ENCODE measurements at regions not wholly inside any gene's neighbourhood (a gene's known extent, or its start where the extent isn't known, plus 50 kb on each side); places are given as distances from the start of the nearest gene placed in this dataset.
"Not testable (repeated sequence)": the region's sequence is repeated elsewhere in the genome, so short reads cannot be mapped to it uniquely, and the experiment has no call there.

GRCh38 chr21:28877318-28877884, 115.3 kb downstream of the LTN1 start:
- no peak for DNase-seq

GRCh38 chr21:28875078-28875477, 117.6 kb downstream of the LTN1 start:
- no peak for DNase-seq

- no peak for DNase-seq
These were observed 120.5 kb downstream of the LTN1 start for GRCh38 chr21:28872218-28872617.

- DNase-seq: no peak
These were observed 121.2 kb downstream of the LTN1 start for GRCh38 chr21:28871388-28872010.

DNA sequence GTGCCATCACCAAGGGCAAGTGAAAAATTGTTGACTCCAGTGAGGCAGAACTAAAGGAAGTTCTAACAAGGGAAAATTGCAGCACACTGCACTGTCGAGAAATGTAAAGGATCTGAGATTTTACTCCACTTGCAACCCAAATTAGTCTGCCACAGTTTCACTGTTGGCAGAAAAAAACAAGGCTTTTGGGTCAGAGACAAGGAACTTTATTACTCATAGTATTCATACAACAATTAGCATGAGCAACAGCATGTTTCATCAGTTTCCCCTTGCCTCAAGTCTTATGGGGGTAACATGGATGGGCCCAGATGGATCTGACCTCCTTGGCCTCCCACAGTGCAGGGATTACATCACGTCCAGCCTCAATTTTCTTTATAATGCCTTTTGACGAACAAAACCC, 125.3 kb downstream of the LTN1 start:
- no peak for DNase-seq

DNA sequence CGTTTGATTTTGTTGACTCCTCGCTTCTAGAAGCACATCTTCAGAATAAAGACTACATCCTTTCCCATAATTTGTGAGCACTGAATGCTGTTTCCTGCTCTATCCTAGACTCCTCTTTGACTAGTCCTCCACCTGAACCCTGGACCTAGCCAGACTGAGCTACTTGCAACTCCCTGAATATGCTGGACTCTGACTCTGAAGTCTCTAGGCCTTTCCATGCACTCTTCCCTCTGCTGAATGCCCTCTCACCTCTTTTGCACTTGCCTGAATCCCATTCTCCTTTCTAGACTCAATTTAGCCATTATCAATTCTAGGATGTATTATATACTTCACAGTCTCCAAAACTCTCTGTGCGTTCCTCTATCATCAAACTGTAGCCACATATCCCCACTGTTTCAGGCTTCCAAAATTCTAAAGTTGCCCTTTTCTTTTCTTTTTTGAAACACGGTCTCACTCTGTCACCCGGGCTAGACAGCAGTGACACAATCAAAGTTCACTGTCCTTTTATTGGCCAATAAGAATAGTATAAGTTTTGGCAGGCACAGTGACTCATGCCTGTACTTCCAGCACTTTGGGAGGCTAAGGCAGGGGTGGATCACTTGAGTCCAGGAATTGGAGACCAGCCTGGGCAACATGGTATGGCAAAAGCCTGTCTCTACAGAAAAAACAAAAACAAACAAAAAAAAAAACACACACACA, 127.0 kb downstream of the LTN1 start:
- no peak for DNase-seq

DNA sequence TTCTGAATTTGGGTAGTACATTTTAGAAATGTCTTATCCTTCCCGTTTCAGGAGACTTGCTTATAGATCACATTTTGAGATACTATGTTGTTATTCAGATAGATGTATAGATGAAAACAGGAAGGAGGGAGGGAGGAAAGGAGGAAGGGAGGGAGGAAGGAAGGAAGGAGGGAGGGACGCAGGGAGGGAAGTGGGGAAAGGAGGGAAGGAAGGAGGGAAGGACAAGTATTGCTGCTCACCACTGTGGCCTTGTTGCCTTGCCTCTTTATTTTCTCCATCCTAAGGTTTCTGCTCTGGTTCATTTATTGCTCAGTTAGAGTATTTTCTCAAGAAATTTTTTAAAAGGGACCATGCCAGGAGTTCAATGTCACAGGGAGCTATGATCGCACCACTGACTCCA, 134.3 kb downstream of the LTN1 start:
- DNase-seq: no peak

- no peak for DNase-seq
These were observed 134.9 kb downstream of the LTN1 start for GRCh38 chr21:28857752-28858151.

DNA sequence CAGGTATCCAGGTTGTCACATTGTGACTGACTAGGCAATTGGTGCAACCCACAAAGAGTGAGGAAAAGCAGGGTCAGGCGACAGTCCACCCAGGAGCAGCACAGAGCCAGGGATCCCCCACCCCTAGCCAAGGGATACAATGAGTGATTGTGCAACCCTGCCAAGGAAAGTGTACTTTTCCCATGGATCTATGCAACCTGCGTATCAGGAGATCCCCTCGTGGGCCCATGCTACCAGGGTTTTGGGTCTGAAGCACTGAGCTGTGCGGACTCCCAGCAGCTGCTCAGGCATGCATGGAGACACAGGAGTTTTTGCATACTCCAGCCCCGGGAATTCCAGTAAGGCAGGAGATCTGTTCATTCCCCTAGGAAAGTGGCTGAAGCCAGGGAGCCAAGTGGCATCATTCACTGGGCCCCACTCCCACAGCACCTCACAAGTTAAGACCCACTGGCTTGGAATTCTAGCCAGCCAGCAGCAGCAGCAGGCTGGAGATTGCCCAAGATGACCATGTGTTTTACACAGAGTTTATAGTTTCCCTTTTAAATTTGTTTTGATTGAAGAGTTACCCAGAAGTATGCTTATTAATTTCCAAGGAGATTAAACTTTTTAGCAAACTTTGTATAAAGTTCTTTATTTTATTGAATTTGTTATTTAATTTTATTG, 136.0 kb downstream of the LTN1 start:
- DNase-seq: no peak

GRCh38 chr21:28852706-28853105, 140.0 kb downstream of the LTN1 start:
- no peak for DNase-seq

- DNase-seq: no peak
These were observed 141.0 kb downstream of the LTN1 start for GRCh38 chr21:28851645-28852044.

GRCh38 chr21:28839237-28839636, 153.4 kb downstream of the LTN1 start:
- DNase-seq: not testable (repeated sequence)

DNA sequence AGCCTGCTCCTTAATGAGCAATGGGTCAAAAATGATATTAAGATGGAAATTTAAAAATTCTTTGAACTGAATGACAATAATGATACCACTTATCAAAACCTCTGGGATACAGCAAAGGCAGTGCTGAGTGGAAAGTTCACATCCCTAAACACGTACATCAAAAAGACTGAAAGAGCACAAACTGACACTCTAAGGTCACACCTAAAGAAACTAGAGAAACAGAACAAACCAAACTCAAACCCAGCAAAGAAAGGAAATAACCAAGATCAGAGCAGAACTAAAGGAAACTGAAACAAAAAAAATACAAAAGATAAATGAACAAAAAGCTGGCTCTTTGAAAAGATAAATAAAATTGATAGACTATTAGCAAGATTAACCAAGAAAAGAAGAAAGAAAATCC, 155.3 kb downstream of the LTN1 start:
- DNase-seq: peak; percentile 42

- peak; percentile 39 for DNase-seq
These were observed 156.1 kb downstream of the LTN1 start for GRCh38 chr21:28836588-28836987.

DNA sequence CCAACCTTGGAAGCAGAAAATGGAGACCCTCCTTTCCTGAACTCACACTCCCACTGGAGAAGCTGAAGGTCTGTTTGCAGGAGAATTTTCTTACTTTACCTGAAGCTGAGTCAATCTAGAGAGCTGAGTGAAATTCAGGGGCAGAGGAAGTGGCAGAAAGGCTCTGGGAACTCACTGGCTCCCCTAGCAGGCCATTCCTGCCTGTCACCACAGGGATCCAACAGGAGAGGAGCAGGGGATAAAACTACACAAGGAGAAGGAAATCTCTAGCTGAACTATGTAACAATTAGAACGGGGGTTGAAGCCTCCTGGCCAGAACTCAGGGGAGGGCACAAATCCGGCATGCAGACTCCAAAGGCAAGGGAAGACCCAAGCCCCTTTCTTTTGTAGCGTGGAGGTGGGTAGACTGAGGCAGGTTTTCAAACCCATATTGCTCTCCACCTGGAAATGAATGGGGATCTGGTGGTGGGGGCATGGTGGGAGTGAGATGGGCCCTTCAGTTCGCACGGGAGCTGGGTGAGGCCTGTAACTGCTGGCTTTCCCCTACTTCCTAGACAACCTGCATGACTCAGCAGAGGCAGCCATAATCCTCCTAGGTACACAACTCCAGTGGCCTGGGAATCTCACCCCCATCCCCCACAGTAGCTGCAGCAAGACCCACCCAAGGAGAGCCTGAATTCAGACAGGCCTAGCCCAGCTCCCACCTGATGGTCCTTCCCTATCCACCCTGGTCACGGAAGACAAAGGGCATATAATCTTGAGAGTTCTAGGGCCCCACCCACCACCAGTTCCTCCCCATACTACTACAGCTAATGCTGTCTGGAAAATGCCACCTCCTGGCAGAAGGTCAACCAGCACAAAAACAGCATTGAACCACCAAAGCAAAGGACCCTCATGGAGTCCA, 158.1 kb downstream of the LTN1 start:
- DNase-seq: no peak

DNA sequence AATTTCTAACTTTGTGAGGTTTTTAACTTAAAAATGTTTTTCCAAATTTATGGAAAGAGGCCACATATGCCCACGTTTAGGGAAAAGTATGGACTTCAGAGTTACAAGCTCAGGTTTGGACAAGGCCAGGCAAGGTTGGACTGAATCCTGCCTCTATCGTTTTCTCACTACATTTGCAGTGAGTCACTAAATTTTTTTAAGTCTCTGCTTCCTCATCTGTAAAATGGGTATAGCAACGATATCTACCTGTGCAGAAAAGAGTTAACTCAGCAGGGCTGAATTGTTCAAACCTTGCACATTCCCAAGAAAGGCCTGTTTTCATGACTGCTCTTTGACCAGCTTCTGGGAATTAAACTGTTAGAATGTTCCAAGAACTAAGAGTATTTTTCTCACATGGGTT, 159.1 kb downstream of the LTN1 start:
- DNase-seq: no peak

DNA sequence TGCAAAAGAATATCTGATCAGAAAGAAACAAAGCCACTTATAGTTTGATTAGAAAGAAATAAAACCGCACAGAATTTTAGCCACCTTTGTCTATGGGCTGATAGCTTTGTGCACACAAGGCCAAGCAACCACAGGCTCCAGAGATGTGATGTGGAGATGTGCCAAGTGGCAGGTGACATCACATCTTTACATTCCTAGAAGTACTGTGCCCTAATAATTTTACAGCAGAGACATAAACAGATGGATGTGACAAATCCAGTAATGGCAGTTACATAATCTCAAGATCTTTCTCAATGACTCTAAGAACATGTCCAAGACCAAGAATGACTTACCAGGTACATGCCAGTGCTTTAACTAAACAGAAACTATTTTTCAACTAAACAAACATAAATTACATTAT, 159.5 kb downstream of the LTN1 start:
- no peak for DNase-seq

- DNase-seq: no peak
These were observed 160.0 kb downstream of the LTN1 start for GRCh38 chr21:28832715-28833061.

- peak; percentile 64 for DNase-seq
These were observed 160.5 kb downstream of the LTN1 start for GRCh38 chr21:28832013-28832714.

GRCh38 chr21:28828981-28829380, 163.7 kb downstream of the LTN1 start:
- DNase-seq: no peak

GRCh38 chr21:28828021-28828420, 164.7 kb downstream of the LTN1 start:
- DNase-seq: no peak

DNA sequence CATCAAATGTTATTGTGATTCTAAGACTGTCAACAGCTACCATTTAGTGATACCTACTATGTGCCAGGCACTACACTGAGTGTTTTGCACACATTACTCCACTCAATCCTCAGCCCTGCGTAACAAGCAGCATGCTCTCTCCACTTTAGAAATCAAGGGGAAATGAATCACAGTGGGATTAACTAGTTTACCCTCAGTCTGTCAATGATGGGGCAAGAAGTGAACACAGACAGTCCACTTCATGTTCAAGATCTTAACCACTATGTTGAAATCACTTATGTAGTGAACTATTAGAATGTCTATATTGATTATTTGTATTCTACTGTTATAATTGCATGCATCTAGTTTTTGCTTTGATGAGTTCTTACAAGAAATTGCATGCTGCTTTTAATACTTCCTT, 165.3 kb downstream of the LTN1 start:
- no peak for DNase-seq
